ENCODE measurements at regions not wholly inside any gene's neighbourhood (a gene's known extent, or its start where the extent isn't known, plus 50 kb on each side); places are given as distances from the start of the nearest gene placed in this dataset.
"Not testable (repeated sequence)": the region's sequence is repeated elsewhere in the genome, so short reads cannot be mapped to it uniquely, and the experiment has no call there.

GRCh38 chr17:63178530-63178929 is 212.5 kb downstream of the TANC2 start:
- DNase-seq (ENCODE audit: low spot score), result no peak

GRCh38 chr17:63181856-63182255 is 215.8 kb downstream of the TANC2 start:
- peak; percentile 86 for DNase-seq (ENCODE audit: low spot score)

GRCh38 chr17:63185420-63185819 is 219.4 kb downstream of the TANC2 start:
- no peak for DNase-seq (ENCODE audit: low spot score)

DNA sequence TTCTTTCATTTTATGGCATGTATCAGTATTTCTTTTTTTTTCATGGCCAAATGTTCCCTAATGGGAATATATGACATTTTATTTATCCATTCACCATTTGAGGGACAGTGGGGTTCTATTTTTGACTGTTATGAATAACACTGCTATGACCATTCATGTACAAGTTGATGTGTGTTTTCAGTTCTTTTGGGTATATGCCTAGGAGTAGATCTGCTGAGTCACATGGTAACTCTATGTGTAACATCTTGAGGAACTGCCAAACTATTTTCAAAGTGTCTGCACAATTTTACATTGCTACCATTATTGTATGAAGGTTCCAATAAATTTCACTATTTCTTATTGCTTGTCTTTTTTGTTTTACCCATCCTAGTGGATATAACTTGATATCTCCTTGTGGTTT is 223.0 kb downstream of the TANC2 start:
- DNase-seq (ENCODE audit: low spot score), result no peak

GRCh38 chr17:63189930-63190329 is 223.9 kb downstream of the TANC2 start:
- no peak for DNase-seq (ENCODE audit: low spot score)

- DNase-seq (ENCODE audit: low spot score), result peak; percentile 49
These were observed 224.9 kb downstream of the TANC2 start for GRCh38 chr17:63190821-63191370.

DNA sequence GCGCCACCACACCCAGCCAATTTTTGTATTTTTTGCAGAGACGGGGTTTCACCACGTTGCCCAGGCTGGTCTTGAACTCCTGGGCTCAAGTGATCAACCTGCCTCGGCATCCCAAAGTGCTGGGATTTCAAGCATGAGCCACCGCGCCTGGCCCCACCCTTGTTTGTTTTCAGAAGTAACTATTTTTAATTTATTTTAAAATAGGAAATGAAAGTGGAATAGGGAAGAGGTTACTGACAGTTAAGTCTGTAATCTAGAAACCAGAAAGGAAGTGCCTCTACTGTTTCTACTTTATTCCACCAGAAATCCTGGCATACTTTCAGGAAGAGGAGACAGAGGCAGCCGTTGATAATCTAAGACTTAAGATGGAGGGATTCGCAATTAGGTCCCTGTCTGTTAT is 225.6 kb downstream of the TANC2 start:
- no peak for DNase-seq (ENCODE audit: low spot score)

DNA sequence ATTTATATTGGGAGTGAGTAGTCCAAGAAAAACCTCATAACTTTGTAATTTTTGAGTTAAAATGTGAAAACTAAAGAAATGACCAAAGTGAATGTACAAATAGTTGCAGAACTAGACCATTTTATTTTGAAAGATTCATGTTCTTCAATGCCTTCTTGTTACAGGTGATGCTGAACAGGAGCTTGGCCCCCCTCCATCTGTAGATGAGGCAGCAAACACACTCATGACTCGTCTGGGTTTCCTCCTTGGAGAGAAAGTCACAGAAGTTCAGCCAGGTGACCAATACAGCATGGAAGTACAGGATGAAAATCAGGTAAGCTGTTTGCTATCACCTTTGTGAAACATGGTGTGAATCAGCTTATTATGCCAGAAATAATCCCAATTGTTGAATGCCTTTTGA is 227.8 kb downstream of the TANC2 start:
- no peak for DNase-seq (ENCODE audit: low spot score)

DNA sequence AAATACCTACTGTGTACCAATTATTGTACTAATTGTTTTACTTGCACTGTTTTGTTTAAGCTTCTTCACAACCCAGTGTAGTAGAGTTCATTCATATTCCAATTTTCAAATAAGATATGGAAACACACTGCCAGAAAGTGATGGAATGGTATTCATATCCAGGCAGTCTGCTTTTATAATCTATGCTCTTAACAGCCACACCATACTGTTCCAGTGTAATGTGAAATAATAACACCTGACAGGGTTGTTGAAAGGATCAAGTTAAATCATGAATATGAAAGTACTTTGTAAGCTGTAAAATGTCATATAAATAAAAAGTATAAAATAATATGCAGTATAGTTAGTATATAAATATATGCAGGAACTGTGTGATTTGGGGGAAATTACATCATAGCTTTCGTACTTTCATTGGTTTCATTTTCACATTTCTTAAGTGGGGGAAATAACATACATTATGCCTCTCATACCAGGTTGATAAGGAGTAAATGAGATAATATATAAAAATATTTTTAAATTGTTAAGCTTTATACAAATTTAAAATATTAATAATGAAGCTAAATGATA is 230.8 kb downstream of the TANC2 start:
- no peak for DNase-seq (ENCODE audit: low spot score)

DNA sequence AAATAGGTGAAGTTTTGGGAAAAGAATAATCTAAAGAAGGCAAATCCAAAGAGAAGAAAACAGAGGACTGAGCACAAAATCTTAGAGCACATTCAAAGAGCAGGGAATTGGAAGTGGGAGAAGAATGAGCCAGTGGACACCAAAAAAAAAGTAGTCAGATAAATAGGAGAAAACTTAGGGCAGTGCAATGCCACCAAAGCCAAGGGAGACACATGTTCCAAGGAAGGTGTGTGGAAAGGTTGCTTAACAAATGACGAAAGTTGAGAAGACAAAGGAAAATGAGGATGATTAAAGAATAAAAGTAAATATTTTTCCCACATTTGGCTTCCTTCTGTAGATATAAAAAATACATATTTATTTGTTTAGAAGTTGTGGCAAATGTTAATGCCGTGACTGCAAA is 237.6 kb downstream of the TANC2 start:
- DNase-seq (ENCODE audit: low spot score), result no peak

GRCh38 chr17:63221939-63222338 is 224.2 kb downstream of the CYB561 start:
- DNase-seq (ENCODE audit: low spot score), result no peak

DNA sequence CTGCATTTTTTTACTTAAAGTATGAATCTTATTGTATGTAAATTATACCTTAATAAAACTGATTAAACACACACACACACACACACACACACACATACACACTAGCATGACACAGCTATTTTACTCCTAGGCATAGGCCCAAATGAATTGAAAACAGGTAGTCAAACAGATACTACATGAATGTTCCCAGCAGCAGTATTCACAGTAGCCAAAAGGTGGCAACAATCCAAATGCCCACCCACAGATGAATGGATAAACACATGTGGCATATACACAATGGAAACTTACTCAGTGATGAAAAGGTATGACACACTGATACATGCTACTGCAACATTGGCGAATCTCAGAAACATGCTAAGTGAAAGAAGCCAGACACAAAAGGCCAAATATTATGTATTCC is 223.5 kb downstream of the CYB561 start:
- no peak for DNase-seq (ENCODE audit: low spot score)

- no peak for DNase-seq (ENCODE audit: low spot score)
These were observed 222.7 kb downstream of the CYB561 start for GRCh38 chr17:63223212-63223911.

- no peak for DNase-seq (ENCODE audit: low spot score)
These were observed 221.5 kb downstream of the CYB561 start for GRCh38 chr17:63224644-63225043.

GRCh38 chr17:63226720-63227119 is 219.4 kb downstream of the CYB561 start:
- not testable (repeated sequence) for DNase-seq (ENCODE audit: low spot score)

DNA sequence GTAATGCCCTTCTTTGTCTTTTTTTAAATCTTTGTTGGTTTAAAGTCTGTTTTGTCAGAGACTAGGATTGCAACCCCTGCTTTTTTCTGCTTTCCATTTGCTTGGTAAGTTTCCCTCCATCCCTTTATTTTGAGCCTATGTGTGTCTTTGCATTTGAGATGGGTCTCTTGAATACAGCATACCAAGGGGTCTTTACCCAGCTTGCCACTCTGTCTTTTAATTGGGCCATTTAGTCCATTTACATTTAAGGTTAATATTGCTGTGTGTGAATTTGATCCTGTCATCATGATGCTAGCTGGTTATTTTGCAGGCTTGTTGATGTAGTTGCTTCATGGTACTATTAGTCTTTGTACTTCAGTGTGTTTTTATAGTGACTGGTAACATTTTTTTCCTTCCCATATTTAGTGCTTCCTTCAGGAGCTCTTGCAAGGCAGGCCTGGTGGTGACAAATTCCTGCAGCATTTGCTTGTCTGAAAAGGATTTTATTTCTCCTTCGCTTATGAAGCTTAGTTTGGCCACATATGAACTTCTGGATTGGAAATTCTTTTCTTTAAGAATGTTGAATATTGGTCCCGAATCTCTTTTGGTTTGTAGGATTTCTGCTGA is 215.0 kb downstream of the CYB561 start:
- not testable (repeated sequence) for DNase-seq (ENCODE audit: low spot score)

GRCh38 chr17:63232565-63233310 is 213.4 kb downstream of the CYB561 start:
- DNase-seq (ENCODE audit: low spot score), result no peak

DNA sequence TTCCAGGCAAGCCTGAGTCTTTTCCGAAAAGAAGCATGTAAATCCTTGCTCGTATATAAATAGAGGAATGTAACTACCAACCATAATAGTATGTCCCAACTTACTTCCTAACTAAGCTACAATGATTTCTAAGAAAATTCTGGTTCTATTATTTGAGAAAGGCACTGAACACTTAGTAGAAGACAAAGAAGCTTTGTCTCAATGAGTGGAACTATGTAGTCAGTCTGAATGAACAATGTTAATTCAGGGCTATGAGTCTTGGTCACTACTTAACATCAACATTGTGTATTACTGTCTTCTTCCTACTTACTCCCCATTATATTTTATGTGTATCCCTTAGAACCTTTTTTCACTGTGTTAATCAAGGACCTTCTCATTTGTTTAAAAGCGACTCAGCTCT is 206.0 kb downstream of the CYB561 start:
- peak; percentile 7 for DNase-seq (ENCODE audit: low spot score)

DNA sequence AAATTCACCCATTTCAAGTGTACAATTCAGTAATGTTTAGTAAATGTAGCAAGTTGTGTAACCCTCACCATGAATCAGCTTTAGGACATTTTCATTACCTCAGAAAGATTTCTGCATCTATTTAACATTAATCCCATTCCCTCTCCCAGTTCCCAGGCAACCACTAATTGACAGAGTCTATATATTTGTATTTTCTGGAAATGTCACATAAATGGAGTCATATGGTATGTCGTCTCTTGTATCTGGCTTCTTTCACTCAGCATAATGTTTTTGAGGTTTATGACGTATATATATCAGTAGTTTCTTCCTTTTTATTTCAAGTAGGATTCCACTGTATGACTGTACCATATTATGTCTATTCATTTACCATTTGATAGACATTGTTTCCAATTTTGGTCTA is 199.8 kb downstream of the CYB561 start:
- no peak for DNase-seq (ENCODE audit: low spot score)

- DNase-seq (ENCODE audit: low spot score), result no peak
These were observed 198.4 kb downstream of the CYB561 start for GRCh38 chr17:63247706-63248105.

- no peak for DNase-seq (ENCODE audit: low spot score)
These were observed 196.7 kb downstream of the CYB561 start for GRCh38 chr17:63249256-63250004.

GRCh38 chr17:63250830-63251229 is 195.3 kb downstream of the CYB561 start:
- no peak for DNase-seq (ENCODE audit: low spot score)
